NCI-H345 treated with DMSO at 0.1 percent for 48 hours (cell line): ENCODE measurements at regions not wholly inside any gene's neighbourhood (a gene's known extent, or its start where the extent isn't known, plus 50 kb on each side); places are given as distances from the start of the nearest gene placed in this dataset.

ENCODE experiments used
- DNase-seq: peaks from one replicate; lab custom pipeline; 2025; ENCODE audit not compliant: unreplicated experiment; lab: John Stamatoyannopoulos, UW

DNA sequence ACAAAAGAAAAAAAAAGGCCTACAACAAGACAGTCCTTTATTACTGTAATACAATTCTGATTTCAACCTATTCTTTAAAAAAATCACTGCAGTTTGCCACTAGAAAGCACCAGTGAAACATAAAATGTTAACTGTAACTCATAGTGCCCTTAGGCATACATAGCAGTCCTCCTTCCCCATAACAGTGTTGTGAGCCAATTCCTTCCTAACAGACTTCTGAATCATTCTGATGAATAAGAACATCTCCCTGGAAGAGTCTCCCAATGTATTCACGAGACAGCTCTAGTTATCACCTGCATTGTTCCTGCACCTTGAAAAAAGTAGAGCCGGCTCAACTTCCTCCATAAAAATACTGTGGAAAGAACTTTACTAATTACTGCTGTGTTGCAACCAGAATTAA, 213.6 kb upstream of the FSCB start:
- DNase-seq: no peak

- peak; percentile 93 for DNase-seq
Observed at GRCh38 chr14:44712024-44712815, 205.1 kb upstream of the FSCB start.

- no peak for DNase-seq
Observed at GRCh38 chr14:44701563-44702263, 194.6 kb upstream of the FSCB start.

- DNase-seq: no peak
Observed at GRCh38 chr14:44700694-44701093, 193.6 kb upstream of the FSCB start.

DNA sequence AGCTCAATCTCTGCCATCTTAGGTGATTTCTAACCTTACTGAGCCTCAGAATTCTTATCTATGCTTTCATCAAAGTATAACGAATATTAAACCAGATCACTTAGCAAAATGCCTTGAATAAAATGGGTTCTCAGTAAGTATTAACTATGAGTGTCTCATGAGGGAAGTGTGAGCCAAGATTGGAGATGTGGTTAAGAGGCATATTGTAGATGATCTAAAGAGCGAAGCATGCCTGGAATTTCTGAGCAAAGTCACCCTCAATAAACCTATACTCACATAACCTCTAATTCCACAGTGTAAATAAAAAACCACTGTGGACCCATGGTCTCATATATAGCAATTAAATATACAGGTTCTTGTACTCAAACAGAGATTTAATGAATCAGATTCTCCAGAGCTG, 193.1 kb upstream of the FSCB start:
- DNase-seq: no peak

- no peak for DNase-seq
Observed at GRCh38 chr14:44699391-44699790, 192.3 kb upstream of the FSCB start.

DNA sequence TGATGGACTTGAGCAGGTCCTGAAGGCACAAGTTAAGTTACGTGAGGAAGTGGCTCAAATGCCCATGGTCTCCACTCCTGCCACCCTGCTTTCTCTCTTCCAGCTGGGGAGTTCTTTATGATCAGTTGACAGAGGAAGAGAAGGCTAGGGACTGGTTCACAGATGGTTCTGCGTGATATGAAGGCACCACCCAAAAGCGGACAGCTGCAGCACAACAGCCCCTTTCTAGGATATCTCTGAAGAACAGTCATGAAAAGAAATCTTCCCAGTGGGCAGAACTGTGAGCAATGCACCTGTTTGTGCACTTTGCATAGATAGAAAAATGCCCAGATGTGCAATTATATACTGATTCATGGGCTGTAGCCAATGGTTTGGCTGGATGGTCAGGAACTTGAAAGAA, 162.4 kb upstream of the FSCB start:
- DNase-seq: no peak

DNA sequence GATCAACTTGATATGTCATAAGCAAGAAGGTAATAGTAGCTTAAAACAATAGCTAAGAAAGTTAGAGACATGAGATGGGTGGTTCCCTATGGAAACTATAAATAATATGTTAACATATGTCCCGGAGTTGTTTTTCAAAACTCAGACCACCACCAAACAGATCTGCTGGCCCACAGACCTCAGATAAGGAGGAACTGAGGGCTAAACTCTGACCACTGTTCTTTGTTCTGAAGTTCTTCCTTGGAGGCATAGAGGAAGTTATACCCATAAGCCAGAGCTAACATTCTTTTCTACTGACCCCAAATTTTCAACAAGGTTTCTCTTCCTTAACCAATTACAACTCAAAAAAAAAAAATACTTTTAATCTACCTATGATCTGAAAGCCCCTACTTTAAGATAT, 156.1 kb upstream of the FSCB start:
- no peak for DNase-seq

- DNase-seq: no peak
Observed at GRCh38 chr14:44662250-44662891, 155.3 kb upstream of the FSCB start.

DNA sequence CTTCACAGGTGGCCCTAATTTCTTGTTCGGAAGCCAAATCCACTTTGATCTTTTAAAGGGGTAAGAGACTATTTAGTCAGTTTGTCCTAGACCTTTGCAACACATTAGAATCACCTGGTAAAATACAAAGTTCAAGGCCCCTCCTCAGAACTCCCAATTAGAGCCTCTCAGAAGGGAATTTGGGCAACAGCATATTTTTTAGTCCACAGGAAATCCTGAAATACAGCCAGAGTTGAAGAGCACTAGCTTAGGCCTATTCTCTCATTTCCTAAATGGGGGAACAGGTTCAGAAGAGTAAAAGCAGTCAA, 151.3 kb upstream of the FSCB start:
- DNase-seq: no peak

DNA sequence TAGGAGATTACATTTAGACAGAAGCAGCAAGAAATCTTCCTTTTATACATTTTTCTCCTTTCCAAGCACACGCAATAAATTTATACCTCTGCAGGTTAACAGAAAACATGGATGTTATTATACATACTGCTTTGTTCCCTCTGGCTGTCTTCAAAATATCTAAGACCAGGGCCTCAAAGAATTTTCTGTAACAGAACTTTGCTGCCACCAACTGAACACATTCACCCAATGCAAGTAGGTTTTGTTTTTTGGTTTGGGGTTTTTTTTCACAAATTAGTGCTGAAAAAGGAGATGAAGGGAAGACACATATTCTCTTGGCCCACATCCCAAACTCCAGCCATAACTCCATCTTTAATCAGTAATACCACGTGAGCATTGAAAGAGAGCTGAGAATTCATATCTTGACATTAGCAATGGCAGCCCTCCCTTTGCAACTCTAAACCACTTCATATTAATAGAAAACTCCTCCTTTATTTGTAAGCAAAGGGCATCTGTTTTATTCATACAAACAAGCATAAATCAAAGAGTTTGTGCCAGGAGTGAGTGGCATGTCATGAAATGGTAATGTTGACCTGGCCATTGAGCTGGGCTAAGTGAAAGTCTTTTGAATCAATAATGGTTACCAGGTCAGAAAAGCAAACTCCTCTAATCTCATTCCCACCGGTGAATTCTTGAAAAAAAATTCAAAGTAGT, 150.8 kb upstream of the FSCB start:
- DNase-seq: peak; percentile 49

- DNase-seq: no peak
Observed at GRCh38 chr14:44657203-44657602, 150.1 kb upstream of the FSCB start.

DNA sequence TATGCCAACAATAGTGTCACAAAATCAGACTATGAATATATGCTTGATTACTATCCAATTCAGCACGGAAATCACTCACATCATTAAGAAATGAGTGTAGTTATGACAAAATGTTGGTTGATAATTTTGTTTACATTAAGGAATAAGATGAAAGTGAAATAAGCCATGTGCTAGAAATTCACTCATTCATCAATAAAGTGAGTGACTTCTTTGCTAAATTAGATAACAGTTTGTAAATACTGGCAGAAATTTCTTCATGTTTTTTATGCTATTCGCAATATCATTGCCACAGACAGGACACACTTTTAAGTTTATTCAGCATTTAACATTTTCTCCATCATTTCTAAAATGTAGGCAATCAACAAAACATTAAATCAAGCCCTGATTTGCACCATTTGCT, 147.5 kb upstream of the FSCB start:
- no peak for DNase-seq

GRCh38 chr14:44653641-44654040, 146.6 kb upstream of the FSCB start:
- DNase-seq: no peak

- DNase-seq: no peak
Observed at GRCh38 chr14:44652640-44653039, 145.6 kb upstream of the FSCB start.

- no peak for DNase-seq
Observed at GRCh38 chr14:44649061-44649460, 142.0 kb upstream of the FSCB start.

DNA sequence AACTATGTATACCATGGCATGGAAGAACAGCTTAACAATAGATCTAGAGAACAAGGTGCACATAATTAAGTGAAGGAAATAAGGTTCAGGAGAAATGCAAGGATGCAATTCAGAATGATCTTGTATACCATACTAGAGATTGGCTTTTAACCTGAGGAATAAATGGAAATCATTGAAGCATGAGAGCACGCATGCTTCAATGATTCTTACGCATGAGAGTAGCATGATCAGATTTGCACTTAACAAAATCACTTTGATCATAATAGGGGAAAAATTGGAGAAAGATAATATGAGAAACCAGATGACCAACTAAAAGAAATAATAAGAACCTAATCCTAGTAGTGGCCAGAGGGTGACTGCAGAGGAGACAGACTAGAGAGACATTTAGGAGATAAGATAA, 133.3 kb upstream of the FSCB start:
- no peak for DNase-seq

DNA sequence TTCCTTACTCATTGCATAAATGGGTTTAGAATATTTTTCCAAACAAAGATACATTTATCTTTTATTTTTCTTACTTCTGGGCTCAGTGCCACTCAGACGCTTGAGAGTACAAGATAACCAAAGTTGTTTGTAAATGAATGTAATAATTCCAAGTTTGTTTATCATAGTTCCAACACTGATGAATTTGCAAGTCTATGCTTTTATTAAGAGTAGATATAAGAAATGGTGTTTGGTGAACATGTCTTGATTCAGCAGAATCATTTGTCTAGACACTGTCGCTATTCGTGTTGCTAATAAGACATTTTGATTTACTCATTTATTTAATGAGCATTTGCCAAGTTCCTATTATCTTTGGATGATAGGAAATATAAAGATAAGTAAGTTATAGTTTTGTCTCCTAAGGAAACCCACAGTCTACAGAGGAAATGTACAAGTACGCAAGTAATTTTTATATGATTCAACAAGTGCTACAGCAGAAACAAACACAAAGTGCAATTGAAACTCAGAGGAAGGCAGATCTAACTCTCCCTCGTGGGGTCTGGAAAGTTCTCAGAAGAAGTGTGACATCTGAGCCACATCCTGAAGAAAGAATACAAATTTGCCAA, 132.8 kb upstream of the FSCB start:
- no peak for DNase-seq

GRCh38 chr14:44634692-44635091, 127.6 kb upstream of the FSCB start:
- no peak for DNase-seq

- DNase-seq: no peak
Observed at GRCh38 chr14:44626423-44626822, 119.3 kb upstream of the FSCB start.

DNA sequence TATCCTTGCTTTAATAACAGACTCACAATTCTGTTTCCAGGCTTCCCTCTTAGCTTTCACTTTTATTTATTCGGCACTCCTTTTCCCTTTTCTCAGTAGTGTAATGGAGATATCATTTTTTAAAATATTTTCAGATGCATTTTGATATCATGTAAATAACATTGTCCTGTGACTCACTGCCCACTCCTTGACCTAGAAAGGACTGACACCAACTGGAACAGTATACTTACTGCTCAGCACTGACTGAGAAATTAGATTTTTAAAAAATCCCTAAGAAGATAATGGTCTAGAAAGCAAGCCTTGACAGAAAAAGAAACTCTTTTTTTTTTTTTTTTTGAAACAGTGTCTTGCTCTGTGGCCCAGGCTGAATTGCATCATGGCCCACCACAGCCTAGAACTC, 118.0 kb upstream of the FSCB start:
- no peak for DNase-seq
